PC-9 (cell line): ENCODE measurements at regions not wholly inside any gene's neighbourhood (a gene's known extent, or its start where the extent isn't known, plus 50 kb on each side); places are given as distances from the start of the nearest gene placed in this dataset.

Experiments
- BruUV-seq: library from RNA; stranded (reverse); fragments of 400-500 nt; replicated peaks from 2 replicates; lab custom pipeline; 2021; lab: Mats Ljungman, UMichigan
- CTCF ChIA-PET: fragments of 300-600 bp; sonication (Branson Sonifier 250); formaldehyde crosslinking; loops from one replicate; lab custom pipeline; 2022; ENCODE audit warnings: antibody characterized with exemption; lab: Charles Lee
- POLR2A ChIA-PET: fragments of 300-600 bp; sonication (Branson Sonifier 250); formaldehyde crosslinking; loops from one replicate; lab custom pipeline; 2022; ENCODE audit warnings: antibody characterized with exemption; ENCODE audit not compliant: unreplicated experiment; lab: Charles Lee
- DNase-seq, 2 experiments: peaks; one replicate each; pipeline versions ENCODE4 v3.0.0 to v3.0.0-alpha.2; 2015 to 2022; ENCODE audit warnings: mixed read lengths in 1 of 2
- H2AFZ ChIP-seq: fragments of 200-600 bp; sonication (generic); 2 replicates; pipeline ENCODE4 v1.8.1; 2017; ENCODE audit warnings: antibody characterized with exemption
- H3F3A ChIP-seq: fragments of 200-600 bp; sonication (generic); 2 replicates; pipeline ENCODE4 v1.8.1; 2017; ENCODE audit warnings: antibody characterized with exemption, mild to moderate bottlenecking, low read depth; ENCODE audit not compliant: insufficient read depth
- H3K27ac ChIP-seq: fragments of 200-600 bp; sonication (generic); 2 replicates; pipeline ENCODE4 v1.6.1; 2016; ENCODE audit warnings: mixed run types
- H3K27me3 ChIP-seq: fragments of 200-600 bp; sonication (generic); 2 replicates; pipeline ENCODE4 v1.6.1; 2016; ENCODE audit warnings: low read depth, mixed run types; ENCODE audit not compliant: insufficient read depth
- H3K36me3 ChIP-seq: fragments of 200-600 bp; sonication (generic); 2 replicates; pipeline ENCODE4 v1.6.1; 2016; ENCODE audit warnings: low read depth, mixed run types
- H3K4me1 ChIP-seq: fragments of 200-600 bp; sonication (generic); replicated peaks from 2 replicates; pipeline ENCODE4 v1.6.1; 2016; ENCODE audit warnings: mixed run types; ENCODE audit not compliant: insufficient read depth
- H3K4me2 ChIP-seq: fragments of 200-600 bp; sonication (generic); 2 replicates; pipeline ENCODE4 v1.6.1; 2017; ENCODE audit warnings: mixed run types
- H3K4me3 ChIP-seq: fragments of 200-600 bp; sonication (generic); 2 replicates; pipeline ENCODE4 v1.6.1; 2016; ENCODE audit warnings: mixed run types
- H3K79me2 ChIP-seq: fragments of 200-600 bp; sonication (generic); 2 replicates; pipeline ENCODE4 v1.6.1; 2017; ENCODE audit warnings: low read depth, mixed run types
- H3K9me2 ChIP-seq: fragments of 200-600 bp; sonication (generic); 2 replicates; pipeline ENCODE4 v1.8.1; 2017; ENCODE audit warnings: mild to moderate bottlenecking; ENCODE audit not compliant: insufficient read depth
- H3K9me3 ChIP-seq: fragments of 200-600 bp; sonication (generic); 2 replicates; pipeline ENCODE4 v1.8.1; 2016; ENCODE audit warnings: low read depth; ENCODE audit not compliant: insufficient read depth
- H4K20me1 ChIP-seq: fragments of 200-600 bp; sonication (generic); 2 replicates; pipeline ENCODE4 v1.8.1; 2017; ENCODE audit not compliant: insufficient read depth
- CTCF ChIP-seq: fragments of 200-600 bp; sonication (generic); conservative IDR thresholded peaks from 2 replicates; pipeline ENCODE4 v1.6.1; 2017; ENCODE audit warnings: mixed run types, antibody characterized with exemption, mild to moderate bottlenecking, moderate library complexity
- EZH2 ChIP-seq: fragments of 200-600 bp; sonication (generic); IDR thresholded peaks from 2 replicates; pipeline ENCODE4 v1.8.0; 2017; ENCODE audit warnings: antibody characterized with exemption, low read depth
- intact Hi-C: fragments of 100-400 bp; cut with micrococcal nuclease; formaldehyde crosslinking; loops from one replicate; pipeline ENCODE4 v1.10.0; 2022; ENCODE audit not compliant: unreplicated experiment

DNA sequence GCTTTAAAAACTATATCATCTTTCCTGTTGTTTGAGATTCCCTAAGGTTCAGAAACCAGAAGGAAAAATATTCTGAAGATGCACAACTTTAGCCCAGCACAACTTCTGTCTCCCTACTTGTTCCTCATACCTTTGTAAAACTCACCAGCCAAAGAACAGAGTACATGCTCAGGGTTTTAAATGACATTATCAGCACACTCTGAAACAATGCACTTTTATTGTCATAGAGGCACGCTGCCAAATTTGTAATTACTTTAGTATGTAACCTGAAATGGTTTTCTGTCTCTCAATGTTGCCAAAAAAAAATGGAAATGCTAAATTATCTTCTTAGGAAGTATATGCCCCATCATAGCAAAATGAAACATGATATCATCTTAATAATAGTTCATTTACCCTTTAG lies 383.6 kb upstream of the CDH6 start:
- CTCF ChIA-PET: interaction anchor here (0.7 kb wide), 1 partner anchor 31 kb away, joined by 3 read pairs; no protein-coding TSS in a partner anchor
- intact Hi-C loops: no loop called here
- BruUV-seq: no TSS peak

DNA sequence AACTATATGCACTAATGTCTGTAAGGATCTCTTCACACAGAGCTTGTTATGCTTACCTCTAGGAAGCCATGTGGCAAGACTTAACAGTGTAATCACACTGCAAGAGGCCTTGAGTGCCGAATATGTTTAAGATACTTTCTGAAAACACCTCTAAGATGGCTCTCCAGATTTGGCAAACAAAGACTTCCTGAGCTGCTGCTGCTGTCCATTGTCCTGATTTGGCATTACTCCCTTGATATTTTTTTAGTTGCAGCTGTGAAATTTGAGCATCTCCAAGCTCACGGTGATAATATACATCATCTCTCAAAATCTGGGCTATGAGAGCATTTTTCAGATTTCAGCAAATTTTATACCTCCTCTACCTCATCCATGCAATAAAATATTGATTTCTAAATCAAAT lies 384.5 kb upstream of the CDH6 start:
- no TSS peak for BruUV-seq
- H3K4me3 ChIP-seq: no peak overlapping the region
- no peaks in the 10 kb centered on the region for H3K27me3 ChIP-seq
- ChIA-PET POLR2A (no interaction called here), CTCF (no interaction called here)
- no peaks in the 10 kb centered on the region for H3K36me3 ChIP-seq
- no peak overlapping the region for H2AFZ ChIP-seq
- H3K27ac ChIP-seq: no peak overlapping the region
- H3K4me1 ChIP-seq: no peaks in the 10 kb centered on the region
- H3K9me2 ChIP-seq: no peaks in the 10 kb centered on the region
- H3K79me2 ChIP-seq: no peaks in the 10 kb centered on the region
- no peaks in the 10 kb centered on the region for H4K20me1 ChIP-seq
- H3K9me3 ChIP-seq: no peaks in the 10 kb centered on the region
- H3F3A ChIP-seq: no peaks in the 10 kb centered on the region
- DNase-seq: no peak
- TF ChIP-seq EZH2 (no peak), CTCF (no peak)
- no peak overlapping the region for H3K4me2 ChIP-seq
- intact Hi-C loops: no loop called here

More for the DNA sequence above, 383.6 kb upstream of the CDH6 start:
- no peaks in the 10 kb centered on the region for H3K9me3 ChIP-seq
- H2AFZ ChIP-seq: no peak overlapping the region
- no peaks in the 10 kb centered on the region for H3K9me2 ChIP-seq
- DNase-seq: no peak
- H3K4me1 ChIP-seq: no peaks in the 10 kb centered on the region
- no peaks in the 10 kb centered on the region for H3K36me3 ChIP-seq
- POLR2A ChIA-PET: no interaction called here
- no peak overlapping the region for H3K27ac ChIP-seq
- no peaks in the 10 kb centered on the region for H3K27me3 ChIP-seq
- TF ChIP-seq CTCF: no peak
- TF ChIP-seq EZH2: no peak
- no peaks in the 10 kb centered on the region for H4K20me1 ChIP-seq
- H3K4me3 ChIP-seq: no peak overlapping the region
- no peaks in the 10 kb centered on the region for H3K79me2 ChIP-seq
- H3F3A ChIP-seq: no peaks in the 10 kb centered on the region
- no peak overlapping the region for H3K4me2 ChIP-seq

GRCh38 chr5:30804739-30805505 lies 388.6 kb upstream of the CDH6 start:
- no peaks in the 10 kb centered on the region for H3F3A ChIP-seq
- ChIA-PET CTCF (no interaction called here), POLR2A (no interaction called here)
- TF ChIP-seq EZH2: no peak
- TF ChIP-seq CTCF: no peak
- H3K9me2 ChIP-seq: no peaks in the 10 kb centered on the region
- intact Hi-C loops: no loop called here
- H4K20me1 ChIP-seq: no peaks in the 10 kb centered on the region
- H3K9me3 ChIP-seq: no peaks in the 10 kb centered on the region
- H3K27me3 ChIP-seq: no peaks in the 10 kb centered on the region
- no TSS peak for BruUV-seq
- DNase-seq: no peak
- no peaks in the 10 kb centered on the region for H3K36me3 ChIP-seq
- H3K4me3 ChIP-seq: no peak overlapping the region
- no peaks in the 10 kb centered on the region for H3K79me2 ChIP-seq
- no peaks in the 10 kb centered on the region for H3K4me1 ChIP-seq
- no peak overlapping the region for H3K4me2 ChIP-seq
- H3K27ac ChIP-seq: no peak overlapping the region
- H2AFZ ChIP-seq: no peak overlapping the region
